GM19023 (cell line): ENCODE measurements at regions not wholly inside any gene's neighbourhood (a gene's known extent, or its start where the extent isn't known, plus 50 kb on each side); places are given as distances from the start of the nearest gene placed in this dataset.
"Not testable (repeated sequence)": the region's sequence is repeated elsewhere in the genome, so short reads cannot be mapped to it uniquely, and the experiment has no call there.

Experiments used
- ATAC-seq: cut with Tn5 transposase; IDR thresholded peaks from one replicate; pipeline ENCODE4 v1.9.1; 2021; ENCODE audit warnings: mild to moderate bottlenecking, moderate library complexity; ENCODE audit not compliant: unreplicated experiment

DNA sequence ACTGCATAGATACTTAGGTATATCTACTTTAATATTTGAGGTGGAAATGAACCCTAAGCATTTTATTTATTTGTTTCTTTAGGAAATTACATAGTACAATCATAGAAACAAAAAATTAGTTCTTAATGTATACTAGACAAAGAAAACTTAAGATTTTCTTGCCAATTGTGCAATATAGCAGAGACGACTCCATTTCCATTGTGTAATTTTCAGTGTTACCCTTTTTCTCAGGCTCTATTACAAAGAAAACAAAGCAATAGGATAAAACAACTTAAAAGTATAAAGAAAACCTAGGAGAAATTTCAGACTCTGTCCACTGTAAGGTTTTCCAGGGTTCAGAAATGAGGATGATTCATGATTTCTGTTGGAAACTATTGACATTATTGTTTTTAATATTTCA lies 89.0 kb upstream of the SERTAD2 start:
- no peak for ATAC-seq

DNA sequence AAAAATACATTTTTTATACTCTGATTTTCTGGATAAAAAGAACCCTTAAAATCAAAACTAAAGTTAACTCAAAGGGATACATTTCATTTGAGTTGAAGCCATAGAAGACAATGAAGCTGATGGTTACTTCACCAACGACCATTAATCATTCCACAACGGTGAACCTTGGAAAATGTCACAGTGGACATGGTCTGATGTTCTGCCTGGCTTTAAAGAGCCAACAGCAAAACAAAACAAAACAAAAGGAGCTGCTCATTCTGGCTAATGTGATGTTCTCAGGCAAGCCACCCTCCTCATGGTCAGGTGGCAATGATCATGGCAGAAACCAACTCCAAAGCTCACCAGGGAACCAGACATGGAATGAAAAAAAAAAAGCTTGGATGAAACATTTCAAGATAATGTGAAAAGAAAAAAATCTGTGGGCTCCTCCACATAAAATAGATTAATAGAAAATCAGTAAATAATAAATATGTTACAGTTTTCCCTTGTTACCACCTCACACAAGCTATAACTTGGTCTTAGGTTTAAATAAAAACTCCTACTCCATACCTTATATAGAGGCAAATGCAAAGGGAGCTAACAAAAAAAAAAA lies 90.1 kb upstream of the SERTAD2 start:
- ATAC-seq: no peak

DNA sequence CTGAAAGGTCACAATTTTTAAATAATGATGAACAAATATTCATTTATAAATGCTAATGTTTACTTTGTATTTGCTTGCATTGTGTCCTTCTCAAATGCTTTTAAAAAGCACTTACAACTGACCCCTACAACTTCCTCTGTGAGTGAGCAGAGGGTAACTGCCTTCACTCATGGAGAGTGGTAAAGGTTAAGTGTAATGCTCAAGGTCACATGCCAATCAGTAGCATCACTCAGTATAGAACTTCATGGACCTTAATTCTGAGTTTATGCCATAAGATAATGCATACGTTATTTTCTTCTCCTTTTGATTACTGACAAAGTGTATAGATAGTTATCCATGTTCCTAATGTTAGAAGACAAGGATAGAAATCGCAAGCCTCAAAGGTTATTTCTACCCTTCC lies 91.8 kb upstream of the SERTAD2 start:
- no peak for ATAC-seq

GRCh38 chr2:64747690-64748091 lies 94.0 kb upstream of the SERTAD2 start:
- ATAC-seq: not testable (repeated sequence)

DNA sequence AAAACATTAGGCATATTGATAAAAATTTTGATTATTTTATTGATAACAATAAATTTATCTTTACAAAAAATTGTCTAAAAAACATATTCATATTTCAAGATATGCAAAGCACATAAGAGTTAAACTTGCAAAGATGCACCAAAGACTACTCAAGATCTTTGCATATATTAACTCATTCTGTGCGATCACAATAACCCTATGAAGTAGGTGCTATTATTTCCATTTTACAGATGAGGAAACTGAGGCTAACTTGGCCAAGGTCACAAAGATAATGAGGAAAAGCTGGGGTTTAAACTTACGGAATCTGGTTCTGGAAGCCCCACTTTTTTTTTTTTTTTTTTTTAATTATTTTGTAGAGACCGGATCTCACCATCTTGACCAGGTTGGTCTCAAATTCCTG lies 94.4 kb upstream of the SERTAD2 start:
- ATAC-seq: no peak

GRCh38 chr2:64748561-64748960 lies 94.8 kb upstream of the SERTAD2 start:
- no peak for ATAC-seq

- no peak for ATAC-seq
These were observed 95.7 kb upstream of the SERTAD2 start for GRCh38 chr2:64749446-64749845.

GRCh38 chr2:64750001-64750816 lies 96.5 kb upstream of the SERTAD2 start:
- no peak for ATAC-seq

DNA sequence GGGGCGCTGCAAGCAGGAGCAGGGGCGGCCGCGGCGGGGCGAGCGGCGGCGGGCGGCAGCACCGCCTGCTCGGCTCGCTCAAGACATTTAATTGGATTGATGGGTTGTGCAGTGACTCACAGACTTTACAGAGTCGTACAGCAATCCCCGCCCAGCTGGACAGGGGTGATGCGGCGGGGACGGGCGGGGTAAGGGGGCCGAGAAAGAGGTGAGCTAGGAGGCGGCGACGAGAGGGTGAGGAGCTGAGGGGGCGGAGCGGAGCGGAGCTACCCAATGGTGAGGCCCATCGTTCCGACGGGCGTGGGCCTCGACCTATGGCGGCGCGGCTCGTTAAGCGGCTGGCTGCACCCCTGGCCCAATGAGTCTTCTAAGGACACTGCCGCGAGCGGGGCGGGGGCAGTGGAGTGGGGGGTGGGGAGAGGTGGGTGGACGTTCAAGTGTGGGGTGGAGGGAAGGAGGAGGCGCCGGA lies 97.1 kb upstream of the SERTAD2 start:
- ATAC-seq: peak; percentile 89

DNA sequence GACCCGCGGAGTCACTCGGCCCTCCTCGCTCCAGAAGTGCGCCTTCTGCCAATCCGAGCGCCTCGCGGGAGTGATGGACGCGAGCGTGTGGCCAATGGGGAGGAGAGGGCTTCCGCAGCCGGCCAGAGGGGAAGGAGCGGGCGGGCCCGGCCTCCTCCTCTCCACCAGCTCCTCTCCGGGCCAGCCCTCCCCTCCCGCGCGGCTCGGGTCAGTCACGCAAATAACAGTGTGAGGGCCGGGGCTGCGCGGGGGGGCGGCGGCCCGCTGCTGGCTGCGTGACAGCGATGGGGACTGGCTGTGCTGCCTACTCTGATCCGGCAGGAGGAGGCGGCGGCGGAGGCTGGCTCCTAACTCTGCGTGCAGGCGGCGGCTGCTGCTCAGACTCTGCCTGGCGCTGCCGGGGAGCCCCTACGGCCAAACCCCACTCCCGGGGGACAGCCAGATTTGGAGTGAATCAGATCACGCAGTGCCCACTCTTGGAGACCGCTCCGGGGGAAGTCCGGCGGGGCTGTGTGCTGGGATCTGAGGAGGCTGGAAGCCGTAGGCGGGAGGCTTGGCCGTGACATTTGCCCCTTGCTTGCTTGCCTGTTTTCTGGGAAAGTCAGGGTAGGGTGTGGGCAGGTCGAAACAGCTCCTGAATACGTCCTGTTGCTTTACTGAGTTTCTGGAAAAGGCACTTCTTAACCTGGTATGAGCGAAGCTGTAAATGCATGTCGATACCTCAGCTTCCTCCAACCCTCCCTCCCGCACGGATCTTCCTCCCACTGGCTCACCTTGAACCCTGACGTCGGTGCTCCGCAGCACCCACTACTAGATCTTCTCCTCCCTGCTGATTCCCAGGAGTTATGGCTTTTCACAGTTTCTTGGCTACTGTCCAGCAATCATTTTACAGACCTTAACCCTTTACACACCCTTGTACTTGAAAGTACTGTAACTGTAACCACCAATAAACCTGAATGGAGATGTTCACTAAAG lies 97.9 kb upstream of the SERTAD2 start:
- peak; percentile 82 for ATAC-seq

GRCh38 chr2:64753399-64753798 lies 99.7 kb upstream of the SERTAD2 start:
- no peak for ATAC-seq

DNA sequence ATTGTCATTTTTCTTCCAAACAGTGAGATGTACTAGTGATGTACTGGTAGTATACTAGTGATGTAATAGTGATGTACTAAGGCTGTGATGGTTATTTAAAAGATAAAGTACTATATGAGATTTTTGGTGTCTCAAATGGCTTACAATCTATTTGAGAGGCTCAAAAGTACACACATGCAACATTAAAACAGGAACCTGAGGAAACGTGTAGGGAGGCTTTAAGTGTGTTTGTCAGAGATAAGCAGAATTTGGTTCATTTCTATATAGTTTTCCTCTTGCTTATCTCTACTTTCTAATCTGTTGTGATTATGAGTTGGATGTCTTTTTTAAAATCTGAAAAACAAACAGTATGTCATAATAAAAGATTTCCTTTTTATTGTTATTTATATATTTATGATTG lies 100.9 kb upstream of the SERTAD2 start:
- no peak for ATAC-seq

- no peak for ATAC-seq
These were observed 103.4 kb upstream of the SERTAD2 start for GRCh38 chr2:64757126-64757525.

DNA sequence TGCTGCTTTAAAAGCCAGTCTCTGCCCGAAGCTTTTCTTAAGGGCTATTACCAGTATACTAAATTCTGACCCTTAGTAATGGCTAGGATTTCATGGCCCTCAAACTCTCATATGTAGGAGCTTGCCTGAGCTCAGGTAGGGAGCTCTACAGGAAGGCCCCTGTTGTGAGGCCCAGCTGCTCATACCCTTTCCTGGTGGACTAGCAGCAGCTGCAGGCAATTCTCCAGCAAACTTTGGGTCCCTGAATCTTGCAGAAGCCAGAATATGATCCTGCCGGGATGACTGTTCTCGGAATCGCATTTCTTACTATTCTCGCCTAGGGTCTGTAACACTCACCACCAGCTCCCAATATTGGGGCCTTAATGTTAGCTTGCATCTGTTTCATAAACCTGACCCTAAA lies 106.4 kb upstream of the SERTAD2 start:
- no peak for ATAC-seq

- no peak for ATAC-seq
These were observed 108.7 kb upstream of the SERTAD2 start for GRCh38 chr2:64762301-64762997.

DNA sequence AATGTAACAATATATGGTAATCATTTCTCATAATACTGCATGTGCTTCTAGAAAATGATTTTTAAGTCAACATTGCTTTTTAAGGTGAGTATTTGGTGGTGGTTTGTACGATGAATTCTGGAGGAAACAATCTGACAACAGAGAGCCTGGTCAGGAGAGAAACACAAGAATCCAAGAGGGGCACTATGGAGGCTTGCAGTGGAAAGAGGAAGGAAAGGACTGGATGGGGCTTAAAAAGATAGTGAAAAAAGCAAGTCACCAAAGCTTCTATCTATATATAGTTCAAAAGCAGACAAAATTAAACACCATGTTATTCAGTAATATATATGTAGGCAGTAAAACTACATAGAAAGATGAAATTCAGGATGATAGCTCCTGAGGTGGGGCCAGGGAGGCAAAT lies 109.4 kb upstream of the SERTAD2 start:
- no peak for ATAC-seq

GRCh38 chr2:64765160-64765805 lies 111.6 kb upstream of the SERTAD2 start:
- ATAC-seq: no peak

DNA sequence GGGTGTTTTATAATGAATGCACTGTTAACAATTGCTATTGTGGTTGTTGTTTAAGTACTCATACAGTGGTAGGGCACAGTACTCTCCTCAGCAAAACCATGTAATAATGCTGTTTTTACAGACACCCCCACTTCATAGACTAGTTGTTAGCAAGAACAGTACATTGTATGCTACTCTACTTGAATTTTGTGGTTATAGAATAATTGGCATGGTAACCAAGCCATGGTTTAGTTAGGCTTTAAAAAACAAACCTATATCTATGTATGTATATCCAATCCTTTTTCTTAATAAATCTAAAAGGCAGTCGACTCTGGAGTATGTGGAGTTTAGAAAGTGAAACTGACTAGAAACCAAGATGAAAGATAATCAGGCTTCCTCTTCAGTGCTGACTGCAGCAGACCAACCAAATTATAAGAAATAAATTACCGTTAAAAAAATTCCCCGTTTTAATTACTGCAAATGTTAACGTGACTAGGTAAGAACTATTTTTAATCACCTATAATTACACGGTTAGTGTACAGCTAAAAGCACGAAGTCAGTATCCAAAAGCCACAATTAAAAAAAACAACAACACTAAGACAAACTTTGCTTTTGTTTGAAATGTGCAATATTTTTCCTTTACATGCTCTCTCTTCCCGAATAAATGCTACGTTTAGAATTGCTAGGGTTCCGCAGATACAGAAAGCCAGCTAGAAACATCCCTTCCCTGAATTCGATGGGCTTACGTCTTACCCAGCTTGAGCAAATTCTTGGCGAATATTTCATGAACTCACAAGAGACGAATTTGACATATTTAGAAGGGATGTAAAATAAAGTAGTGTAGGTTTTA lies 113.3 kb upstream of the SERTAD2 start:
- no peak for ATAC-seq

- ATAC-seq: peak; percentile 93
These were observed 114.2 kb upstream of the SERTAD2 start for GRCh38 chr2:64767670-64768468.
